HepG2 (cell line): ENCODE measurements at regions not wholly inside any gene's neighbourhood (a gene's known extent, or its start where the extent isn't known, plus 50 kb on each side); places are given as distances from the start of the nearest gene placed in this dataset.
A peak's percentile ranks its signal among the peaks of the same experiment; 100 is the strongest.

Experiments
- ATAC-seq: fragments of 200-7000 bp; cut with Tn5 transposase; 3 replicates; pipeline ENCODE4 v1.9.1; 2020; ENCODE audit warnings: mild to moderate bottlenecking, moderate library complexity
- BruUV-seq: library from RNA; stranded (reverse); fragments of 400-500 nt; replicated peaks from 2 replicates; lab custom pipeline; 2021; lab: Mats Ljungman, UMichigan
- CTCF ChIA-PET: fragments of 300-600 bp; formaldehyde crosslinking; extraction: SDS; loops from one replicate; lab custom pipeline; 2021; ENCODE audit warnings: low total read pairs, inconsistent platforms, low intra/inter-chr PET ratio; lab: Yijun Ruan, JAX
- POLR2A ChIA-PET: fragments of 350-600 bp; sonication (Branson Sonifier 250); formaldehyde crosslinking; loops from one replicate; lab custom pipeline; 2020; ENCODE audit warnings: antibody characterized with exemption, inconsistent platforms; lab: Yijun Ruan, JAX
- DNase-seq: peaks from one replicate; pipeline ENCODE4 v3.0.0-alpha.2; 2015; ENCODE audit warnings: low spot score
- FAIRE-seq: peaks from 3 replicates; lab custom pipeline; 2011; peaks lifted over from hg19 to GRCh38; lab: Jason Lieb, UNC
- H2AFZ ChIP-seq: one replicate; pipeline ENCODE4 v1.6.1; 2011; ENCODE audit warnings: low read length, inconsistent platforms
- H3K27ac ChIP-seq: fragments of 300-600 bp; 3 replicates; pipeline ENCODE4 v1.8.0; 2011; ENCODE audit warnings: mixed run types, mild to moderate bottlenecking, mixed read lengths, low read length, inconsistent platforms; ENCODE audit not compliant: insufficient read depth; ENCODE audit errors: extremely low read length
- H3K27me3 ChIP-seq, 2 experiments: fragments of 200-600 bp in 1 of 2; 2 replicates in 1 of 2; 3 replicates in 1 of 2; pipeline versions ENCODE4 v1.6.0 to v1.8.0; 2011; ENCODE audit warnings: low read length in 2 of 2, mild to moderate bottlenecking in 2 of 2, moderate library complexity in 2 of 2, inconsistent platforms in 1 of 2; ENCODE audit not compliant: insufficient read depth in 2 of 2, control insufficient read depth in 1 of 2
- H3K36me3 ChIP-seq, 2 experiments: fragments of 200-600 bp in 1 of 2; replicated peaks in 1 of 2; 2 replicates in 1 of 2; 3 replicates in 1 of 2; pipeline versions ENCODE4 v1.5.1 to v1.8.0; 2011; ENCODE audit warnings: low read length in 2 of 2, inconsistent platforms in 1 of 2; ENCODE audit not compliant: insufficient read depth in 2 of 2, control insufficient read depth in 1 of 2
- H3K4me1 ChIP-seq: 2 replicates; pipeline ENCODE4 v1.5.1; 2012; ENCODE audit warnings: low read length, inconsistent platforms; ENCODE audit not compliant: insufficient read depth
- H3K4me2 ChIP-seq: 2 replicates; pipeline ENCODE4 v1.6.0; 2011; ENCODE audit warnings: low read depth, low read length, inconsistent platforms
- H3K4me3 ChIP-seq, 3 experiments: fragments of 200-600 bp in 1 of 3; sonication (generic), shearing (Covaris generic) in 1 of 3; replicated peaks in 1 of 3; 2 replicates each; pipeline ENCODE4 v1.5.1; 2011 to 2016; ENCODE audit warnings: low read length in 3 of 3, inconsistent platforms in 2 of 3, low read depth in 2 of 3, mild to moderate bottlenecking in 2 of 3, control low read depth in 1 of 3, mixed read lengths in 1 of 3; ENCODE audit not compliant: insufficient read depth in 1 of 3
- H3K79me2 ChIP-seq: one replicate; pipeline ENCODE4 v1.6.1; 2011; ENCODE audit warnings: low read length, inconsistent platforms; ENCODE audit not compliant: insufficient read depth
- H3K9ac ChIP-seq: 2 replicates; pipeline ENCODE4 v1.6.0; 2011; ENCODE audit warnings: mild to moderate bottlenecking, low read depth, low read length, inconsistent platforms; ENCODE audit not compliant: insufficient read depth
- H3K9me3 ChIP-seq: 2 replicates; pipeline ENCODE4 v1.5.1; 2012; ENCODE audit warnings: mild to moderate bottlenecking, low read length
- H4K20me1 ChIP-seq: 2 replicates; pipeline ENCODE4 v1.6.0; 2011; ENCODE audit warnings: inconsistent platforms, mild to moderate bottlenecking, low read length, moderate library complexity; ENCODE audit not compliant: insufficient read depth
- KLF6 ChIP-seq: IDR thresholded peaks from 2 replicates; pipeline ENCODE4 v1.8.0; 2016; ENCODE audit warnings: missing biosample characterization, missing genetic modification reagents
- MAFK ChIP-seq, 2 experiments: IDR thresholded peaks in 1 of 2; conservative IDR thresholded peaks in 1 of 2; 2 replicates each; pipeline ENCODE4 v1.6.1; 2011; ENCODE audit warnings: improper control_type of control experiment in 2 of 2, low read length in 2 of 2
- SRF ChIP-seq: IDR thresholded peaks from 2 replicates; pipeline ENCODE4 v1.6.1; 2011; ENCODE audit warnings: mild to moderate bottlenecking, low read depth, low read length, moderate library complexity
- ZNF350 ChIP-seq: sonication (generic); formaldehyde crosslinking; IDR thresholded peaks from 2 replicates; pipeline ENCODE4 v1.4.0; 2020; ENCODE audit warnings: mild to moderate bottlenecking, low read depth, missing genetic modification reagents, borderline replicate concordance
- ZNF841 ChIP-seq: sonication (generic); formaldehyde crosslinking; IDR thresholded peaks from 2 replicates; pipeline ENCODE4 v1.8.1; 2023; ENCODE audit warnings: missing genetic modification reagents, borderline replicate concordance
- WGBS: methylation state at CpG from one replicate; pipeline ENCODE4 v1.1.6; 2017; ENCODE audit warnings: low lambda C conversion rate; 5-methylcytosine and 5-hydroxymethylcytosine counted together
- in situ Hi-C: cut with HindIII; loops from 2 replicates; pipeline ENCODE4 v1.10.0; 2017; ENCODE audit warnings: low pct_unique_long_range_greater_than_20kb; ENCODE audit not compliant: extremely low pct_ligation_motif_present
- intact Hi-C: fragments of 100-400 bp; cut with micrococcal nuclease; formaldehyde crosslinking; loops from one replicate; pipeline ENCODE4 v1.10.0; 2022; ENCODE audit not compliant: unreplicated experiment

DNA sequence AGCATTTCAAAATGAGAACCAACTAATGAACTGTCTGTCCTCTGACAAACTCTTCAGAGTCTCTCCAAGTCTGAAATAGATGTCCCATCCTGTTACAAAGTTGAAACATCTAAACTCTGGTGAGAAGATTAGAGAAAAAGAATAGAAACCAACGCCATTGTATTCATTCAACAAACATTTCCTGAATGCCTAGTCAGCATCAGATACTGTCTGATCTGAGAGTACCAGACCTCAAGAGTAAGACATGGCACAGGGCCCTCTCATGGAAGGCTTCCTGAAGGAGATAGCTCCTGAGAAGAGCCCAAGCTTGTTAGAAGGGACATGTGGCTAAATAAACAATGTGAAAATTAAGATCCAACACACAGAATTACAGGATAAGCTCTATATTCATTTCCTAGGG is 164.1 kb upstream of the LRRN1 start:
- ChIA-PET CTCF (no interaction called here), POLR2A (no interaction called here)
- Histone ChIP-seq H3K4me3 (no peak overlapping the region), H3K36me3 (no peaks in the 10 kb centered on the region), H3K27me3 (peaks cover 0 to 3% of the 10 kb centered on the region in 2 experiments; a peak in 1 of 5 replicates), H3K9me3 (no peaks in the 10 kb centered on the region), H3K79me2 (no peaks in the 10 kb centered on the region)
- intact Hi-C loops, result no loop called here
- no peak for DNase-seq
- TF ChIP-seq MAFK (conservative IDR thresholded peaks at IDR 0.05 in 1 of 2, IDR thresholded peaks at IDR 0.05 in 1 of 2; ENCODE audit: low read length in 2 of 2) (0 out of 4 replicates have a peak, but pooled peaks of 1 of the 2 experiments have one; percentile 6), KLF6 (no peak), ZNF350 (CRISPR knock-in tag) (no peak)
- TF ChIP-seq, all 625 proteins: peak for 1
- WGBS, result 0% methylated on average over 1 of the region's 1 CpG
- ATAC-seq (no peak), FAIRE-seq (no peak)
- in situ Hi-C loops, result no loop called here
- no peak overlapping the region for H2AFZ ChIP-seq
- no peaks in the 10 kb centered on the region for H4K20me1 ChIP-seq
- no TSS peak for BruUV-seq
- H3K4me2 ChIP-seq, result no peak overlapping the region
- H3K27ac ChIP-seq, result no peak overlapping the region
- no peaks in the 10 kb centered on the region for H3K4me1 ChIP-seq
- no peak overlapping the region for H3K9ac ChIP-seq

DNA sequence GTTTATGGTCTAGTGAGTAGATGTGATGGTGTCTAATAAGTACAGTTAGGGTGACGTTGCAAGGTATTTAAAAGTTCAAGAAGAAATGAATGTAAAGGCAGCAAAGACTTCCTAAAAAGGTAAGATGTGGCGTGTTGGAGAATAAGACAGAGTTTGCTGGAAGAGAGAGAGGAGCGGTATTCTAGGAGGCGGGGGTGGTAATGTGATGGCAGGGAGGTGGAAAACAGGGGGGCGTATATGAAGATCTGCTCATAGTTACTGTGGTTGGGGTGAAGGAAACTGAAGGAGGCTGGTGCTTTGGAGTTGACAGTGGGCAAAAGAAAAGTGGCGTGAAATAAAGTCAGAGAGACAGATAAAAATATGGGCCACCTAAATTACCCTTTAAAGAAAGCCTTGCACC is 164.9 kb upstream of the LRRN1 start:
- DNase-seq, result no peak
- Histone ChIP-seq H3K36me3 (no peaks in the 10 kb centered on the region), H3K4me1 (no peaks in the 10 kb centered on the region), H3K4me3 (no peak overlapping the region), H3K9ac (no peak overlapping the region), H3K79me2 (no peaks in the 10 kb centered on the region), H3K27me3 (peaks cover 0 to 3% of the 10 kb centered on the region in 2 experiments; a peak in 1 of 5 replicates), H4K20me1 (no peaks in the 10 kb centered on the region), H3K27ac (no peak overlapping the region), H2AFZ (no peak overlapping the region), H3K4me2 (no peak overlapping the region), H3K9me3 (no peaks in the 10 kb centered on the region)
- FAIRE-seq, result no peak
- no peak for ATAC-seq
- ChIA-PET CTCF (no interaction called here), POLR2A (no interaction called here)
- 29% methylated on average over 6 of the region's 6 CpGs for WGBS
- TF ChIP-seq ZNF841, result no peak
- no peak for TF ChIP-seq SRF
- BruUV-seq, result no TSS peak
- in situ Hi-C loops (no loop called here), intact Hi-C loops (no loop called here)
